Activated naive CD4-positive, alpha-beta T cell treated with anti-CD3 and anti-CD28 coated beads for 36 hours (primary cell): ENCODE measurements at regions not wholly inside any gene's neighbourhood (a gene's known extent, or its start where the extent isn't known, plus 50 kb on each side); places are given as distances from the start of the nearest gene placed in this dataset.
"Not testable (repeated sequence)": the region's sequence is repeated elsewhere in the genome, so short reads cannot be mapped to it uniquely, and the experiment has no call there.

Experiments used
- CTCF ChIA-PET: fragments of 350-600 bp; sonication (Branson Sonifier 250); formaldehyde crosslinking; loops from one replicate; lab custom pipeline; 2021; ENCODE audit warnings: antibody characterized with exemption; lab: Charles Lee
- DNase-seq: peaks from one replicate; pipeline ENCODE4 v3.0.0-alpha.2; 2020
- H3K27ac Mint-ChIP-seq: one replicate; pipeline ENCODE4 v1.8.0; 2021; ENCODE audit warnings: mild to moderate bottlenecking, mixed read lengths
- H3K27me3 Mint-ChIP-seq: one replicate; pipeline ENCODE4 v1.8.0; 2021; ENCODE audit warnings: low read depth, mixed read lengths
- H3K36me3 Mint-ChIP-seq: one replicate; pipeline ENCODE4 v1.8.0; 2021; ENCODE audit warnings: low read depth, mixed read lengths
- H3K4me1 Mint-ChIP-seq: one replicate; pipeline ENCODE4 v1.8.0; 2021; ENCODE audit warnings: low read depth, mixed read lengths
- H3K4me3 Mint-ChIP-seq: one replicate; pipeline ENCODE4 v1.8.0; 2021; ENCODE audit warnings: mild to moderate bottlenecking, moderate library complexity, mixed read lengths
- H3K9me3 Mint-ChIP-seq: one replicate; pipeline ENCODE4 v1.8.0; 2021; ENCODE audit warnings: mixed read lengths
- intact Hi-C: fragments of 100-400 bp; cut with micrococcal nuclease; formaldehyde crosslinking; loops from one replicate; pipeline ENCODE4 v1.15.1; 2023

GRCh38 chr9:31556667-31557463 lies 827.6 kb upstream of the ACO1 start:
- H3K36me3 Mint-ChIP-seq = no peaks in the 10 kb centered on the region
- H3K27ac Mint-ChIP-seq = no peak overlapping the region
- H3K4me3 Mint-ChIP-seq = no peak overlapping the region
- no peaks in the 10 kb centered on the region for H3K27me3 Mint-ChIP-seq
- no peaks in the 10 kb centered on the region for H3K9me3 Mint-ChIP-seq
- no peak for DNase-seq
- no peaks in the 10 kb centered on the region for H3K4me1 Mint-ChIP-seq
- CTCF ChIA-PET = no interaction called here
- intact Hi-C loops = no loop called here

GRCh38 chr9:31572190-31572589 lies 812.3 kb upstream of the ACO1 start:
- H3K36me3 Mint-ChIP-seq, H3K4me1 Mint-ChIP-seq, DNase-seq, intact Hi-C loops, H3K27ac Mint-ChIP-seq, H3K27me3 Mint-ChIP-seq, CTCF ChIA-PET, H3K4me3 Mint-ChIP-seq: not testable (repeated sequence)
- H3K9me3 Mint-ChIP-seq = peaks cover 10% of the 10 kb centered on the region

GRCh38 chr9:31573561-31573960 lies 810.9 kb upstream of the ACO1 start:
- Mint-ChIP-seq H3K36me3 (peaks cover 1% of the 10 kb centered on the region), H3K9me3 (peaks cover 10% of the 10 kb centered on the region), H3K27me3 (no peaks in the 10 kb centered on the region), H3K27ac (no peak overlapping the region), H3K4me1 (no peaks in the 10 kb centered on the region), H3K4me3 (no peak overlapping the region)
- intact Hi-C loops = no loop called here
- CTCF ChIA-PET = no interaction called here
- DNase-seq = no peak

DNA sequence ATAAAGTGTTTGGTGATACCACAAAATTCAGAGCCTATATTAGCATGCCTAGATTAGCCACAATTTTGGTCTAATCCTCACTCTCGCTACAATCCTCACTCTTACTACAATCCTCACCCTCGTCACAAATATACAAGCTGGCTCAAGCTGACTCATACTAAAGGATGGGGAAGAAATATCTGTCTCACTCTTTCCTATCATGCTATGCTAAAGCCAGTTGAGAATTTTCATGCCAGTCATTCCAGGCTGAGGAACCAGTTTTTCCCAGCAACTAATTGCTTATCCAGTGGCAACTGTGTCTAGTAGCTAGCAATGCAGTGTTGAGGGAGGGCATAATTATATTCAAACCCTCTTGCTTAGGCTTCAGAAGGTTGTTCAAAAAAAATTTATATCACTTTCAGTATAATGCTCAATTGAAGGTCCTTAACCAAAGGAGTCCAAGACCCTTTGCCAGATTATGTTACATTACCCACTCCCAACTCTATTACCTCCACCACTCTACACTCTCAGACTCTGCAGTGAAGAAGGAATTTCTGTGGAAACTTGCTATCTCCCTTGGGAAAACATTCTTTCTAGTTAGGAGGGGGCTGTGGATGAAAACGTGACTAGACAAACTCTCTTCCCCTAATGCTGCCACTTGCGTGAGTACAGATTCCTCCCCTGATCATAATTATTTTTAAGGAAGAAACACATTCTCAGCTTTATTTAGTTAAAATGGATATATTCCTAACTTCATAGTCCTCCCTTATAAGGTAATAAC lies 810.3 kb upstream of the ACO1 start:
- Mint-ChIP-seq H3K4me1 (no peaks in the 10 kb centered on the region), H3K27ac (no peak overlapping the region), H3K36me3 (peaks cover 1% of the 10 kb centered on the region), H3K27me3 (no peaks in the 10 kb centered on the region), H3K9me3 (peaks cover 10% of the 10 kb centered on the region), H3K4me3 (no peak overlapping the region)
- intact Hi-C loops = no loop called here
- CTCF ChIA-PET = no interaction called here
- DNase-seq = no peak

DNA sequence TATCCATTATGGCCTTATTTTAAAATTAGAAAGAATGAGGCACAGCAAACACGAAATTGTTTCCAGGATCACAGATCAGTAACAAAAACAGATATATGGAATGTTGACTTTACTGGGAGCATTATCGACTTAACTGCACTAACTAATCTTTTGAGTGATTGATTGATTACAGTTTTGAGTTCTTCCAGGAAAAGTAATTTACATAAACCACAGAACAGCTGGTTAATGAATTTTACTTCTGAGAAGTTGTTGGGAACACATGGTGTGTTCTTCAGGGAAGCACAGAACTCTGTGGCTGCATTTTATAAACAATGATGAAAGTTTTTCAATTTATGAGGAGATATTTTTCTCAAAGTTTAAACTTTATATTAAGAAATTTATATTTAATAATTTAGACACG lies 802.4 kb upstream of the ACO1 start:
- Mint-ChIP-seq H3K27me3 (no peaks in the 10 kb centered on the region), H3K27ac (no peak overlapping the region), H3K9me3 (no peaks in the 10 kb centered on the region), H3K4me3 (no peak overlapping the region), H3K4me1 (no peaks in the 10 kb centered on the region), H3K36me3 (no peaks in the 10 kb centered on the region)
- DNase-seq = no peak
- CTCF ChIA-PET = no interaction called here
- intact Hi-C loops = no loop called here

DNA sequence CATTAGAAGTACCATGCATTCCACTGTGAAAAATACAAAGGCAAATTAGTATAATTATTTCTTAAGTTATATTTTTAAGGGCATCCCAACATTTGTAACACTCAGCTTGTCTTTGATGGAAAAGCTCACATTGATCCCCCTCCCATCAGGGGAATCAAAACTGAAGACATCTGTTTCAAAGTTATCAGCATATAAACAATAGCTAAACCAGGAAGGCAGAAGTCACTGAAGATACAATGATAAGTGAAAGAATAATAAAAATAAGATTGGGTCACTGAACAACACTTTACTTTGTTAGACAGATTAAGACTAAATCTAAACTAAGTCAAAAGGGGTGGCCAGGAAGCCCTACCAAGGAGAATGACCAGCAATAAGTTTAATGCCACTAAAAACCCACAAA lies 801.9 kb upstream of the ACO1 start:
- CTCF ChIA-PET = no interaction called here
- Mint-ChIP-seq H3K4me1 (no peaks in the 10 kb centered on the region), H3K9me3 (no peaks in the 10 kb centered on the region), H3K4me3 (no peak overlapping the region), H3K27ac (no peak overlapping the region), H3K36me3 (no peaks in the 10 kb centered on the region), H3K27me3 (no peaks in the 10 kb centered on the region)
- intact Hi-C loops = no loop called here
- no peak for DNase-seq

DNA sequence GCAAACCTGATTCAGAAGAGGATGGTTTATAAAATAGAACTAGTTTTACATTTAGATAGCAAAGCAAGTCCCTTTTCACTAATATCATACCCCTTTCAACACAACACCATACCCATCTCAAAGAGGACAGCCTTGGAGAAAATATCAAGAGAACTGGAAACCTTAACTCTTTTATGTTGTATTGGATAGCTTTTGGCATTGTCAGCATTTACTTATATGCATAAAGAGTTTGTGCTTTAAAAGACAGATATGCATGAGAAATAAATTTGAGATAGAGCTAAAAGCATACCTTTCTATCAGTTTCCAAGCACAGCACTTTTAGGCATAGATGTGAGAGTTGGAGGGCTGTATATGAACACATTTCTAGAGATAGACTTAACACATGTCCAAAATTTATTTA lies 799.3 kb upstream of the ACO1 start:
- Mint-ChIP-seq H3K27ac (no peak overlapping the region), H3K9me3 (no peaks in the 10 kb centered on the region), H3K27me3 (no peaks in the 10 kb centered on the region), H3K4me3 (no peak overlapping the region), H3K36me3 (no peaks in the 10 kb centered on the region), H3K4me1 (no peaks in the 10 kb centered on the region)
- CTCF ChIA-PET = no interaction called here
- DNase-seq = no peak
- intact Hi-C loops = no loop called here

- Mint-ChIP-seq H3K4me1 (no peaks in the 10 kb centered on the region), H3K4me3 (no peak overlapping the region), H3K36me3 (no peaks in the 10 kb centered on the region), H3K9me3 (no peaks in the 10 kb centered on the region), H3K27me3 (no peaks in the 10 kb centered on the region), H3K27ac (no peak overlapping the region)
- CTCF ChIA-PET = interaction anchor here (0.6 kb wide), 1 partner anchor 10 kb away, joined by 3 read pairs; no protein-coding TSS in a partner anchor
- intact Hi-C loops = no loop called here
- no peak for DNase-seq
Measured at GRCh38 chr9:31587146-31587545, 797.3 kb upstream of the ACO1 start.

- no peak for DNase-seq
- intact Hi-C loops = no loop called here
- no peaks in the 10 kb centered on the region for H3K36me3 Mint-ChIP-seq
- no peaks in the 10 kb centered on the region for H3K9me3 Mint-ChIP-seq
- H3K27ac Mint-ChIP-seq = no peak overlapping the region
- H3K4me1 Mint-ChIP-seq = no peaks in the 10 kb centered on the region
- H3K4me3 Mint-ChIP-seq = no peak overlapping the region
- CTCF ChIA-PET = interaction anchor here (0.6 kb wide), 2 partner anchors 11 to 734 kb away, joined by 3 read pairs; no protein-coding TSS in a partner anchor
- H3K27me3 Mint-ChIP-seq = no peaks in the 10 kb centered on the region
Measured at GRCh38 chr9:31588006-31588405, 796.4 kb upstream of the ACO1 start.

- Mint-ChIP-seq H3K4me1 (no peaks in the 10 kb centered on the region), H3K36me3 (no peaks in the 10 kb centered on the region), H3K27ac (no peak overlapping the region), H3K27me3 (no peaks in the 10 kb centered on the region), H3K4me3 (no peak overlapping the region), H3K9me3 (no peaks in the 10 kb centered on the region)
- intact Hi-C loops = no loop called here
- DNase-seq = no peak
- CTCF ChIA-PET = no interaction called here
Measured at GRCh38 chr9:31588756-31589155, 795.7 kb upstream of the ACO1 start.

DNA sequence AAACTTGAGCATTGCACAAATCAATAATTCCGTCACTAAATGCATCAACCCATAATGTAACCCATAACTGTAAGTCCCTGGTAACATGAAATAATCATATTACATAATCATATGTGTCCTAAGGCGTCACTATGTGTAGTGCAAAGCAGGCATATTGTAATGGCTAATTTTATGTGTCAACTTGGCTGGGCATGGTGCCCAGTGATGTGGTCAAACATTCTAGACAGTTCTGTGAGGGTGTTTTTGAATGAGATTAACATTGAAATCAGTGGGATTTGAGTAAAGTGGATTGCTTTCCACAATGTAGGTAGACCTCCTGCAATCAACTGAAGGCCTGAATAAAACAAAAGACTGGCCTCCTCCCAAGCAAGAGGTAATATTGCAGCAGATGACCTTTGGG lies 794.4 kb upstream of the ACO1 start:
- Mint-ChIP-seq H3K4me3 (no peak overlapping the region), H3K9me3 (no peaks in the 10 kb centered on the region), H3K36me3 (no peaks in the 10 kb centered on the region), H3K27ac (no peak overlapping the region), H3K27me3 (no peaks in the 10 kb centered on the region), H3K4me1 (no peaks in the 10 kb centered on the region)
- CTCF ChIA-PET = no interaction called here
- no peak for DNase-seq
- intact Hi-C loops = no loop called here

DNA sequence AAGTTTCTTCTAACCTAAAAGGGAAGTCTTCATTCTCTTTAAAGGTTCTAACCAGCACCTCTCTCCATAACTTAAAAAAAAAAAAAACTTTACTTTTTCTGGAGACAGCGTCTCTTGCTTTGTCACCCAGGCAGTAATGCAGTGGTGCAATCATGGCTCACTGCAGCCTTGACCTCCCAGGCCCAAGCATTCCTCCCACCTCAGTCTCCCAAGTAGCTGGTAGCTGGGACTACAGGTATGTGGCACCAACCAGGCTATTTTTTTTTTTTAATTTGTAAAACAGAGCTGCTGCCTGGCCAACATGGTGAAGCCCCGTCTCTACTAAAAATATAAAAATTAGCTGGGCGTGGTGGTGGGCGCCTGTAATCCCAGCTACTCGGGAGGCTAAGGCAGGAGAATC lies 787.4 kb upstream of the ACO1 start:
- H3K4me3 Mint-ChIP-seq, H3K9me3 Mint-ChIP-seq, H3K27me3 Mint-ChIP-seq, DNase-seq, intact Hi-C loops, H3K36me3 Mint-ChIP-seq, H3K4me1 Mint-ChIP-seq, H3K27ac Mint-ChIP-seq: not testable (repeated sequence)
- CTCF ChIA-PET = interaction anchor here (0.7 kb wide), 1 partner anchor 37 kb away, joined by 5 read pairs; no protein-coding TSS in a partner anchor

DNA sequence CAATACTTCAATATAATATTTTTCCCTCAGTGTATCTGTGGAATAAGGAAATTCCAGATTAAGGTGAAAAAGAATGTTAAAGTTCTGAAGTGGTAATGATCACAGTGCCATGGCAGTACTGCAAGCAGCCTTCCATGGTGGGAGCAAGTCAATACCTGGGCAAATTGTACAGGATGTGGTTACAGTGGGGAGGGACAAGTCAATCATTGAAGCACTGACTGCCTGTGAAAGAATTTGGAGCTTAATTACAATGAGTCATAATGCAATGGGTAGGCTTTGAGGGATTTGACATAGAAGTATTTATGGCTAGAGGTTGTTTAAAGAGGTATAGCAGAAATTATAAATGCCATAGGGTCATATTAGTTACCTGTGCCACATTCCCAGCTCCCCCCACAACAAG lies 786.5 kb upstream of the ACO1 start:
- peaks cover 7% of the 10 kb centered on the region for H3K4me1 Mint-ChIP-seq
- H3K27ac Mint-ChIP-seq = no peak overlapping the region
- H3K9me3 Mint-ChIP-seq = no peaks in the 10 kb centered on the region
- CTCF ChIA-PET = interaction anchor here (0.6 kb wide), 1 partner anchor 875 kb away, joined by 9 read pairs; no protein-coding TSS in a partner anchor
- H3K27me3 Mint-ChIP-seq = no peaks in the 10 kb centered on the region
- H3K4me3 Mint-ChIP-seq = no peak overlapping the region
- intact Hi-C loops = no loop called here
- H3K36me3 Mint-ChIP-seq = no peaks in the 10 kb centered on the region
- peak; percentile 20 for DNase-seq
